Trophoblast cell (in vitro differentiated cells and primary cell): ENCODE measurements at regions not wholly inside any gene's neighbourhood (a gene's known extent, or its start where the extent isn't known, plus 50 kb on each side); places are given as distances from the start of the nearest gene placed in this dataset.

Experiments
- DNase-seq, 2 donors: peaks; one replicate each; pipeline ENCODE4 v3.0.0-alpha.2; 2016
- H2AFZ ChIP-seq: 2 replicates; pipeline ENCODE4 v1.6.1; 2013; ENCODE audit warnings: low read length, moderate library complexity, mild to moderate bottlenecking; ENCODE audit not compliant: insufficient read depth, poor library complexity
- H2AK5ac ChIP-seq: 2 replicates; pipeline ENCODE4 v1.6.1; 2013; ENCODE audit warnings: mild to moderate bottlenecking, low read length
- H2BK120ac ChIP-seq: 2 replicates; pipeline ENCODE4 v1.6.1; 2013; ENCODE audit warnings: low read length, mild to moderate bottlenecking, moderate library complexity; ENCODE audit not compliant: insufficient read depth, poor library complexity
- H2BK12ac ChIP-seq: 2 replicates; pipeline ENCODE4 v1.6.1; 2013; ENCODE audit warnings: mild to moderate bottlenecking, low read length, moderate library complexity
- H2BK5ac ChIP-seq: 2 replicates; pipeline ENCODE4 v1.6.1; 2013; ENCODE audit warnings: low read length, low read depth, moderate library complexity, mild to moderate bottlenecking; ENCODE audit not compliant: poor library complexity
- H3K14ac ChIP-seq: 2 replicates; pipeline ENCODE4 v1.6.1; 2013; ENCODE audit warnings: mild to moderate bottlenecking, low read length
- H3K18ac ChIP-seq: 2 replicates; pipeline ENCODE4 v1.6.1; 2013; ENCODE audit warnings: mild to moderate bottlenecking, low read length
- H3K23ac ChIP-seq: 2 replicates; pipeline ENCODE4 v1.6.1; 2013; ENCODE audit warnings: low read length
- H3K27ac ChIP-seq: 2 replicates; pipeline ENCODE4 v1.5.1; 2013; ENCODE audit warnings: low read depth, mild to moderate bottlenecking, inconsistent platforms, low read length, moderate library complexity
- H3K27me3 ChIP-seq: 2 replicates; pipeline ENCODE4 v1.6.1; 2013; ENCODE audit warnings: inconsistent platforms, mild to moderate bottlenecking, low read length, moderate library complexity; ENCODE audit not compliant: insufficient read depth
- H3K36me3 ChIP-seq, 2 experiments: 1 replicate in 1 of 2; 2 replicates in 1 of 2; pipeline ENCODE4 v1.6.1; 2013; ENCODE audit warnings: low read length in 2 of 2, mild to moderate bottlenecking in 2 of 2, moderate library complexity in 1 of 2; ENCODE audit not compliant: insufficient read depth in 2 of 2, control insufficient read depth in 1 of 2
- H3K4ac ChIP-seq: 2 replicates; pipeline ENCODE4 v1.6.1; 2013; ENCODE audit warnings: low read depth, mild to moderate bottlenecking, low read length, moderate library complexity
- H3K4me1 ChIP-seq, 2 experiments: 1 replicate in 1 of 2; 2 replicates in 1 of 2; pipeline ENCODE4 v1.6.1; 2013; ENCODE audit warnings: low read length in 2 of 2, mild to moderate bottlenecking in 2 of 2, moderate library complexity in 1 of 2; ENCODE audit not compliant: insufficient read depth in 2 of 2, control insufficient read depth in 1 of 2
- H3K4me2 ChIP-seq: 2 replicates; pipeline ENCODE4 v1.6.1; 2013; ENCODE audit warnings: inconsistent platforms, mild to moderate bottlenecking, low read length, moderate library complexity
- H3K4me3 ChIP-seq: 2 replicates; pipeline ENCODE4 v1.5.1; 2013; ENCODE audit warnings: mild to moderate bottlenecking, low read depth, low read length, inconsistent platforms
- H3K79me1 ChIP-seq: one replicate; pipeline ENCODE4 v1.6.1; 2013; ENCODE audit warnings: low read length
- H3K79me2 ChIP-seq: 2 replicates; pipeline ENCODE4 v1.6.1; 2013; ENCODE audit warnings: low read length, mild to moderate bottlenecking; ENCODE audit not compliant: control insufficient read depth, insufficient read depth, poor library complexity
- H3K9ac ChIP-seq: 2 replicates; pipeline ENCODE4 v1.6.1; 2013; ENCODE audit warnings: mild to moderate bottlenecking, low read length
- H3K9me3 ChIP-seq: 2 replicates; pipeline ENCODE4 v1.6.1; 2013; ENCODE audit warnings: low read depth, mild to moderate bottlenecking, control low read depth, inconsistent platforms, low read length; ENCODE audit not compliant: insufficient read depth
- H4K12ac ChIP-seq: 2 replicates; pipeline ENCODE4 v1.6.1; 2013; ENCODE audit warnings: low read depth, mild to moderate bottlenecking, low read length, moderate library complexity
- H4K8ac ChIP-seq: 2 replicates; pipeline ENCODE4 v1.6.1; 2013; ENCODE audit warnings: low read depth, mild to moderate bottlenecking, low read length, moderate library complexity
- H4K91ac ChIP-seq: one replicate; pipeline ENCODE4 v1.6.1; 2013; ENCODE audit warnings: low read depth, mild to moderate bottlenecking, low read length, moderate library complexity
- WGBS: extraction: QIAGEN DNeasy Blood & Tissue Kit; methylation state at CpG from one replicate; pipeline ENCODE4 v1.1.7; 2013; ENCODE audit warnings: missing lambda C conversion rate; ENCODE audit not compliant: insufficient read length, insufficient coverage; ENCODE audit errors: extremely low coverage; 5-methylcytosine and 5-hydroxymethylcytosine counted together

- no peak overlapping the region for H3K14ac ChIP-seq
- no peak for DNase-seq
- no peak overlapping the region for H3K4ac ChIP-seq
- WGBS: no CpG with 5 or more reads among the region's 4 CpGs
- no peak overlapping the region for H2AFZ ChIP-seq
- H3K4me3 ChIP-seq: no peak overlapping the region
- no peak overlapping the region for H3K23ac ChIP-seq
- H2AK5ac ChIP-seq: no peak overlapping the region
- H3K9me3 ChIP-seq: no peaks in the 10 kb centered on the region
- no peak overlapping the region for H3K27ac ChIP-seq
- no peak overlapping the region for H4K8ac ChIP-seq
- no peaks in the 10 kb centered on the region for H3K4me1 ChIP-seq
- H3K4me2 ChIP-seq: no peak overlapping the region
- H2BK5ac ChIP-seq: no peak overlapping the region
- H3K79me2 ChIP-seq: no peaks in the 10 kb centered on the region
- no peak overlapping the region for H3K9ac ChIP-seq
- H4K91ac ChIP-seq: no peak overlapping the region
- no peak overlapping the region for H4K12ac ChIP-seq
- H2BK12ac ChIP-seq: no peak overlapping the region
- no peaks in the 10 kb centered on the region for H3K27me3 ChIP-seq
- no peaks in the 10 kb centered on the region for H3K79me1 ChIP-seq
- no peak overlapping the region for H3K18ac ChIP-seq
- H3K36me3 ChIP-seq: no peaks in the 10 kb centered on the region
- H2BK120ac ChIP-seq: no peak overlapping the region
These were observed 2012.5 kb upstream of the LRRTM1 start for GRCh38 chr2:82317012-82317411.

GRCh38 chr2:82316586-82316985 lies 2012.0 kb upstream of the LRRTM1 start:
- H3K27me3 ChIP-seq: no peaks in the 10 kb centered on the region
- DNase-seq: no peak
- H4K8ac ChIP-seq: no peak overlapping the region
- WGBS: no CpG with 5 or more reads among the region's 1 CpG
- H3K4me2 ChIP-seq: no peak overlapping the region
- no peaks in the 10 kb centered on the region for H3K79me1 ChIP-seq
- no peak overlapping the region for H4K91ac ChIP-seq
- H2AFZ ChIP-seq: no peak overlapping the region
- no peaks in the 10 kb centered on the region for H3K36me3 ChIP-seq
- H3K4ac ChIP-seq: no peak overlapping the region
- H3K23ac ChIP-seq: no peak overlapping the region
- H2BK12ac ChIP-seq: no peak overlapping the region
- no peak overlapping the region for H3K27ac ChIP-seq
- no peak overlapping the region for H3K18ac ChIP-seq
- no peak overlapping the region for H3K4me3 ChIP-seq
- H3K9ac ChIP-seq: no peak overlapping the region
- no peak overlapping the region for H2BK120ac ChIP-seq
- no peak overlapping the region for H2BK5ac ChIP-seq
- H3K9me3 ChIP-seq: no peaks in the 10 kb centered on the region
- no peaks in the 10 kb centered on the region for H3K79me2 ChIP-seq
- no peak overlapping the region for H2AK5ac ChIP-seq
- no peak overlapping the region for H4K12ac ChIP-seq
- H3K14ac ChIP-seq: no peak overlapping the region
- no peaks in the 10 kb centered on the region for H3K4me1 ChIP-seq

- Histone ChIP-seq H3K14ac (no peak overlapping the region), H3K4ac (no peak overlapping the region), H2BK5ac (no peak overlapping the region), H3K18ac (no peak overlapping the region), H3K9me3 (no peaks in the 10 kb centered on the region), H2AK5ac (no peak overlapping the region), H3K23ac (no peak overlapping the region), H3K79me1 (no peaks in the 10 kb centered on the region), H3K79me2 (no peaks in the 10 kb centered on the region), H3K9ac (no peak overlapping the region), H2BK120ac (no peak overlapping the region), H4K91ac (no peak overlapping the region), H3K36me3 (no peaks in the 10 kb centered on the region), H4K8ac (no peak overlapping the region), H3K4me3 (no peak overlapping the region), H4K12ac (no peak overlapping the region), H3K27ac (no peak overlapping the region), H3K4me2 (no peak overlapping the region), H2AFZ (no peak overlapping the region), H3K27me3 (no peaks in the 10 kb centered on the region), H3K4me1 (no peaks in the 10 kb centered on the region), H2BK12ac (no peak overlapping the region)
- no peak for DNase-seq
- no CpG with 5 or more reads among the region's 1 CpG for WGBS
These were observed 2010.4 kb upstream of the LRRTM1 start for GRCh38 chr2:82314836-82315472.

- no peak overlapping the region for H4K8ac ChIP-seq
- no peaks in the 10 kb centered on the region for H3K36me3 ChIP-seq
- H2AK5ac ChIP-seq: no peak overlapping the region
- no peak overlapping the region for H4K91ac ChIP-seq
- H2BK120ac ChIP-seq: no peak overlapping the region
- H3K27ac ChIP-seq: no peak overlapping the region
- no peak overlapping the region for H4K12ac ChIP-seq
- H3K79me1 ChIP-seq: no peaks in the 10 kb centered on the region
- no peaks in the 10 kb centered on the region for H3K79me2 ChIP-seq
- no peak overlapping the region for H3K23ac ChIP-seq
- no peak overlapping the region for H2BK12ac ChIP-seq
- no peak overlapping the region for H3K4ac ChIP-seq
- H2AFZ ChIP-seq: no peak overlapping the region
- no peak overlapping the region for H3K18ac ChIP-seq
- H3K14ac ChIP-seq: no peak overlapping the region
- no peak overlapping the region for H3K9ac ChIP-seq
- H2BK5ac ChIP-seq: no peak overlapping the region
- no peaks in the 10 kb centered on the region for H3K4me1 ChIP-seq
- no peaks in the 10 kb centered on the region for H3K9me3 ChIP-seq
- no peak for DNase-seq
- no peaks in the 10 kb centered on the region for H3K27me3 ChIP-seq
- no peak overlapping the region for H3K4me2 ChIP-seq
- no peak overlapping the region for H3K4me3 ChIP-seq
These were observed 2003.0 kb upstream of the LRRTM1 start for GRCh38 chr2:82307511-82307910.
